ENCODE measurements at regions not wholly inside any gene's neighbourhood (a gene's known extent, or its start where the extent isn't known, plus 50 kb on each side); places are given as distances from the start of the nearest gene placed in this dataset.

GRCh38 chr11:64501500-64502427 lies 54.0 kb upstream of the SLC22A11 start:
- no peak for DNase-seq

DNA sequence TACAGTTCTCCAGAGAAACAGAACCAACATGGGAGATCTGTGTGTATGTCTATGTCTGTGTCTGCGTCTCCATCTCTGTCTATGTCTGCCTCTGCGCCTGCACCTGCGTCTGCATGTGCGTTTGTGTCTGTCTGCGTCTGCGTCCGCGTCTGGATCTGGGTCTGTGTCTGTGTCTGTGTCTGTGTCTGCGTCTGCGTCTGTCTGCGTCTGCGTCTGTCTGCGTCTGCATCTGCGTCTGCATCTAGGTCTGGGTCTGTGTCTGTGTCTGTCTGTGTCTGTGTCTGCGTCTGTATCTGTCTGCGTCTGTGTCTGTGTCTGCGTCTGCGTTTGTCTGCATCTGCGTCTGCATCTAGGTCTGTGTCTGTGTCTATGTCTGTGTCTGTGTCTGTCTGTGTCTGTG lies 53.1 kb upstream of the SLC22A11 start:
- DNase-seq, result no peak

DNA sequence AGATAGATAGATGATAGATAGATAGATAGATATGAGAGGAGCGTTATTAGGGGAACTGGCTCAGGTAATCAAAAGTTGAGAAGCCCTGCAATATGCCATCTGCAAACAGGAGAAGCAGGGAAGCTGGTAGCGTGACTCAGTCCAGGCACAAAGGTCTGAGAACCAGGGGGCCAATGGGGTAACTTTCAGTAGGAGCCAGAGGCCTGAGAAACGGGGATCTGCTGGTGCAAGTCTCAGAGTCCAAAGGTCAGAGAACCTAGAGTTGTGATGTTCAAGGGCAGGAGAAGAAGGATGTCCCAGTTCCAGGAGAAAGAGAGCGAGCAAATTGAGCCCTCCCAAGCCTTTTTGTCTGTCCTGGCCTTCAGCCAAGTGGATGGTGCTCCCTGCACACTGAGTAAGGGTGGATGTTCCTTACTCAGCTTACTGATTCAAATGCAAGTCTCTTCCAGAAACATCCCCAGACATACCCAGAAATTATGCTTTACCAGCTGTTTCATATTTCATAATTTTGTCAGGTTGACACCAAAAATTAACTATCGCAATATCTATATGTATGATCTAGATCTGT lies 52.5 kb upstream of the SLC22A11 start:
- no peak for DNase-seq

DNA sequence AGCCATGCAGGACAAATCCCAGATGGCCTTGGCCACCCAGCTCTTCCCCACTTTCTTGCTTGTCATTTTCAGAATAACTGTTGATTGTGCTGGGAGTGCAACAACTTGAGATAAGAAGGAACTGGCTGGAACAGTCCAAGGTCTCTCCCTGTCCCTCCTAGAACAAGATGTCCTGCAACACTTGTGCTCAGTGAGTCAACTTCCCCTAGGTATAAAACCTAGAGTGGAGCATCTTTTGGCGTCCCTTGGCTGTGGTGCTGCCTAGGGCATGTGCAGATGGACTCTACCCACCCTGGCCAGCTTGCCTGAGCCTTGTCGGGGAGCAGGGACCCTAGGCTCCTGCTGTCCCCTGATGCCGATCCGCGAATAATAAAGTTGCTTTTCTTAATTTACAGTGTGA lies 50.7 kb upstream of the SLC22A11 start:
- no peak for DNase-seq

Data from CD4-positive, alpha-beta T cell treated with Interleukin-17A for 4 hours (primary cell).